Mesodermal cell (in vitro differentiated cells): ENCODE measurements at regions not wholly inside any gene's neighbourhood (a gene's known extent, or its start where the extent isn't known, plus 50 kb on each side); places are given as distances from the start of the nearest gene placed in this dataset.

Experiments
- H3K27ac ChIP-seq: 2 replicates; pipeline ENCODE4 v1.7.0; 2013; ENCODE audit warnings: mild to moderate bottlenecking, low read depth, low read length, moderate library complexity; ENCODE audit not compliant: severe bottlenecking
- H3K36me3 ChIP-seq: 2 replicates; pipeline ENCODE4 v1.7.1; 2013; ENCODE audit warnings: mild to moderate bottlenecking, low read length, moderate library complexity; ENCODE audit not compliant: control insufficient read depth, insufficient read depth
- H3K4me1 ChIP-seq: one replicate; pipeline ENCODE4 v1.7.1; 2013; ENCODE audit warnings: mild to moderate bottlenecking, low read length; ENCODE audit not compliant: insufficient read depth, control insufficient read depth, poor library complexity, severe bottlenecking
- H3K4me3 ChIP-seq: 2 replicates; pipeline ENCODE4 v1.7.0; 2013; ENCODE audit warnings: low read length, control low read depth, mild to moderate bottlenecking; ENCODE audit not compliant: insufficient read depth, poor library complexity, severe bottlenecking; ENCODE audit errors: extremely low read depth
- H3K9me3 ChIP-seq: 2 replicates; pipeline ENCODE4 v1.7.1; 2013; ENCODE audit warnings: mild to moderate bottlenecking, low read length, moderate library complexity; ENCODE audit not compliant: control insufficient read depth
- WGBS, 2 experiments: methylation state at CpG; one replicate each; pipeline ENCODE4 v1.1.5; 2013; ENCODE audit warnings: missing lambda C conversion rate in 2 of 2; ENCODE audit not compliant: insufficient coverage in 2 of 2; 5-methylcytosine and 5-hydroxymethylcytosine counted together

- Histone ChIP-seq H3K4me1 (peaks cover 57% of the 10 kb centered on the region), H3K36me3 (no peaks in the 10 kb centered on the region), H3K9me3 (no peaks in the 10 kb centered on the region), H3K27ac (peak overlapping the region; percentile 69), H3K4me3 (no peak overlapping the region)
- 100% methylated on average over 2 of the region's 3 CpGs for WGBS, 2 experiments
Observed at GRCh38 chr11:130526846-130527245, 78.4 kb downstream of the ADAMTS15 start.

GRCh38 chr11:130527636-130528297 is 79.3 kb downstream of the ADAMTS15 start:
- Histone ChIP-seq H3K4me3 (no peak overlapping the region), H3K4me1 (peaks cover 49% of the 10 kb centered on the region), H3K36me3 (no peaks in the 10 kb centered on the region), H3K9me3 (no peaks in the 10 kb centered on the region), H3K27ac (peak overlapping the region; percentile 85)
- 25 to 45% methylated on average over 1 to 2 of the region's 5 CpGs for WGBS, 2 experiments

GRCh38 chr11:130528298-130529261 is 80.1 kb downstream of the ADAMTS15 start:
- no peaks in the 10 kb centered on the region for H3K36me3 ChIP-seq
- peak overlapping the region; percentile 85 for H3K27ac ChIP-seq
- H3K9me3 ChIP-seq, result no peaks in the 10 kb centered on the region
- H3K4me3 ChIP-seq, result no peak overlapping the region
- peaks cover 41% of the 10 kb centered on the region for H3K4me1 ChIP-seq
- WGBS, 2 experiments, result 80 to 89% methylated on average over 7 to 8 of the region's 16 CpGs

GRCh38 chr11:130529366-130529765 is 80.9 kb downstream of the ADAMTS15 start:
- Histone ChIP-seq H3K4me3 (no peak overlapping the region), H3K36me3 (no peaks in the 10 kb centered on the region), H3K9me3 (no peaks in the 10 kb centered on the region), H3K27ac (no peak overlapping the region), H3K4me1 (peaks cover 33% of the 10 kb centered on the region)
- 95 to 100% methylated on average over 4 of the region's 5 CpGs for WGBS, 2 experiments

- 100% methylated on average over 1 of the region's 2 CpGs; no CpG with 5 or more reads in 1 of the 2 experiments for WGBS, 2 experiments
- Histone ChIP-seq H3K36me3 (no peaks in the 10 kb centered on the region), H3K4me1 (peaks cover 40% of the 10 kb centered on the region)
Observed at GRCh38 chr11:130531061-130531460, 82.6 kb downstream of the ADAMTS15 start.

GRCh38 chr11:130533113-130533798 is 84.8 kb downstream of the ADAMTS15 start:
- H3K4me1 ChIP-seq, result peaks cover 26% of the 10 kb centered on the region
- no peak overlapping the region for H3K4me3 ChIP-seq
- H3K27ac ChIP-seq, result no peak overlapping the region
- 90 to 94% methylated on average over 9 of the region's 12 CpGs for WGBS, 2 experiments
- no peaks in the 10 kb centered on the region for H3K36me3 ChIP-seq
- no peaks in the 10 kb centered on the region for H3K9me3 ChIP-seq

More at GRCh38 chr11:130531061-130531460, 82.6 kb downstream of the ADAMTS15 start:
- H3K9me3 ChIP-seq, result no peaks in the 10 kb centered on the region
- H3K27ac ChIP-seq, result no peak overlapping the region
- no peak overlapping the region for H3K4me3 ChIP-seq

- Histone ChIP-seq H3K27ac (no peak overlapping the region), H3K9me3 (no peaks in the 10 kb centered on the region), H3K4me3 (no peak overlapping the region), H3K4me1 (peaks cover 20% of the 10 kb centered on the region), H3K36me3 (no peaks in the 10 kb centered on the region)
- 95% methylated on average over 4 of the region's 5 CpGs; no CpG with 5 or more reads in 1 of the 2 experiments for WGBS, 2 experiments
Observed at GRCh38 chr11:130533871-130534270, 85.4 kb downstream of the ADAMTS15 start.

- Histone ChIP-seq H3K4me3 (no peak overlapping the region), H3K27ac (no peak overlapping the region), H3K36me3 (no peaks in the 10 kb centered on the region), H3K9me3 (no peaks in the 10 kb centered on the region), H3K4me1 (peaks cover 14% of the 10 kb centered on the region)
- 86 to 94% methylated on average over 8 to 10 of the region's 10 CpGs for WGBS, 2 experiments
Observed at GRCh38 chr11:130534551-130534950, 86.1 kb downstream of the ADAMTS15 start.

GRCh38 chr11:130535520-130535919 is 87.1 kb downstream of the ADAMTS15 start:
- WGBS, 2 experiments, result 88 to 100% methylated on average over 5 to 6 of the region's 6 CpGs
- Histone ChIP-seq H3K36me3 (no peaks in the 10 kb centered on the region), H3K9me3 (no peaks in the 10 kb centered on the region), H3K4me1 (peaks cover 14% of the 10 kb centered on the region), H3K27ac (no peak overlapping the region), H3K4me3 (no peak overlapping the region)
